ENCODE measurements at regions not wholly inside any gene's neighbourhood (a gene's known extent, or its start where the extent isn't known, plus 50 kb on each side); places are given as distances from the start of the nearest gene placed in this dataset.

GRCh38 chr11:69926376-69927050 is 107.3 kb upstream of the FGF3 start:
- peaks cover 10% of the 10 kb centered on the region for H3K4me1 ChIP-seq (ENCODE audit: control insufficient read depth, insufficient read depth, low read length)
- no peak overlapping the region for H3K27ac ChIP-seq (ENCODE audit: low read length)
- peaks cover 23 to 28% of the 10 kb centered on the region in 2 donors for H3K27me3 ChIP-seq (ENCODE audit: control insufficient read depth in 1 of 2, insufficient read depth in 2 of 2, low read length in 2 of 2)
- H3K9me3 ChIP-seq (ENCODE audit: control insufficient read depth in 2 of 2, low read length in 2 of 2) = peaks cover 0 to 6% of the 10 kb centered on the region in 2 donors
- no peak overlapping the region for H3K9ac ChIP-seq (ENCODE audit: low read length in 2 of 2)
- H3K36me3 ChIP-seq (ENCODE audit: control insufficient read depth in 2 of 2, insufficient read depth in 2 of 2, low read length in 2 of 2) = no peaks in the 10 kb centered on the region
- no peak overlapping the region for H3K4me3 ChIP-seq (ENCODE audit: low read length in 2 of 2)

GRCh38 chr11:69928121-69928520 is 108.9 kb upstream of the FGF3 start:
- Histone ChIP-seq H3K9me3 (ENCODE audit: control insufficient read depth in 2 of 2, low read length in 2 of 2) (peaks cover 0 to 6% of the 10 kb centered on the region in 2 donors), H3K4me3 (ENCODE audit: low read length in 2 of 2) (no peak overlapping the region), H3K9ac (ENCODE audit: low read length in 2 of 2) (no peak overlapping the region), H3K4me1 (ENCODE audit: control insufficient read depth, insufficient read depth, low read length) (peaks cover 10% of the 10 kb centered on the region), H3K36me3 (ENCODE audit: control insufficient read depth in 2 of 2, insufficient read depth in 2 of 2, low read length in 2 of 2) (no peaks in the 10 kb centered on the region), H3K27ac (ENCODE audit: low read length) (no peak overlapping the region), H3K27me3 (ENCODE audit: control insufficient read depth in 1 of 2, insufficient read depth in 2 of 2, low read length in 2 of 2) (peaks cover 20 to 26% of the 10 kb centered on the region in 2 donors)

GRCh38 chr11:69928975-69929374 is 109.8 kb upstream of the FGF3 start:
- Histone ChIP-seq H3K4me1 (ENCODE audit: control insufficient read depth, insufficient read depth, low read length) (peaks cover 10% of the 10 kb centered on the region), H3K9me3 (ENCODE audit: control insufficient read depth in 2 of 2, low read length in 2 of 2) (peaks cover 0 to 6% of the 10 kb centered on the region in 2 donors), H3K36me3 (ENCODE audit: control insufficient read depth in 2 of 2, insufficient read depth in 2 of 2, low read length in 2 of 2) (no peaks in the 10 kb centered on the region), H3K27ac (ENCODE audit: low read length) (no peak overlapping the region), H3K4me3 (ENCODE audit: low read length in 2 of 2) (no peak overlapping the region), H3K9ac (ENCODE audit: low read length in 2 of 2) (no peak overlapping the region), H3K27me3 (ENCODE audit: control insufficient read depth in 1 of 2, insufficient read depth in 2 of 2, low read length in 2 of 2) (peaks cover 20% of the 10 kb centered on the region in 2 donors)

- H3K9me3 ChIP-seq (ENCODE audit: control insufficient read depth in 2 of 2, low read length in 2 of 2) = peaks cover 0 to 6% of the 10 kb centered on the region in 2 donors
- H3K36me3 ChIP-seq (ENCODE audit: control insufficient read depth in 2 of 2, insufficient read depth in 2 of 2, low read length in 2 of 2) = no peaks in the 10 kb centered on the region
- H3K4me1 ChIP-seq (ENCODE audit: control insufficient read depth, insufficient read depth, low read length) = peaks cover 10% of the 10 kb centered on the region
- H3K27me3 ChIP-seq (ENCODE audit: control insufficient read depth in 1 of 2, insufficient read depth in 2 of 2, low read length in 2 of 2) = peaks cover 11 to 14% of the 10 kb centered on the region in 2 donors
- no peak overlapping the region for H3K27ac ChIP-seq (ENCODE audit: low read length)
- no peak overlapping the region for H3K9ac ChIP-seq (ENCODE audit: low read length in 2 of 2)
- no peak overlapping the region for H3K4me3 ChIP-seq (ENCODE audit: low read length in 2 of 2)
These were observed 111.2 kb upstream of the FGF3 start for GRCh38 chr11:69930081-69931059.

GRCh38 chr11:69931060-69931910 is 112.1 kb upstream of the FGF3 start:
- Histone ChIP-seq H3K36me3 (ENCODE audit: control insufficient read depth in 2 of 2, insufficient read depth in 2 of 2, low read length in 2 of 2) (no peaks in the 10 kb centered on the region), H3K27me3 (ENCODE audit: control insufficient read depth in 1 of 2, insufficient read depth in 2 of 2, low read length in 2 of 2) (peaks cover 4 to 13% of the 10 kb centered on the region in 2 donors)

GRCh38 chr11:69931994-69932910 is 113.0 kb upstream of the FGF3 start:
- no peak overlapping the region for H3K4me3 ChIP-seq (ENCODE audit: low read length in 2 of 2)
- H3K4me1 ChIP-seq (ENCODE audit: control insufficient read depth, insufficient read depth, low read length) = no peaks in the 10 kb centered on the region
- H3K9me3 ChIP-seq (ENCODE audit: control insufficient read depth in 2 of 2, low read length in 2 of 2) = peaks cover 0 to 6% of the 10 kb centered on the region in 2 donors
- H3K9ac ChIP-seq (ENCODE audit: low read length in 2 of 2) = no peak overlapping the region
- H3K27ac ChIP-seq (ENCODE audit: low read length) = no peak overlapping the region
- H3K36me3 ChIP-seq (ENCODE audit: control insufficient read depth in 2 of 2, insufficient read depth in 2 of 2, low read length in 2 of 2) = no peaks in the 10 kb centered on the region
- H3K27me3 ChIP-seq (ENCODE audit: control insufficient read depth in 1 of 2, insufficient read depth in 2 of 2, low read length in 2 of 2) = peaks cover 4 to 10% of the 10 kb centered on the region in 2 donors

More at GRCh38 chr11:69931060-69931910, 112.1 kb upstream of the FGF3 start:
- no peak overlapping the region for H3K4me3 ChIP-seq (ENCODE audit: low read length in 2 of 2)
- H3K4me1 ChIP-seq (ENCODE audit: control insufficient read depth, insufficient read depth, low read length) = peaks cover 4% of the 10 kb centered on the region
- H3K9me3 ChIP-seq (ENCODE audit: control insufficient read depth in 2 of 2, low read length in 2 of 2) = peaks cover 0 to 6% of the 10 kb centered on the region in 2 donors
- H3K27ac ChIP-seq (ENCODE audit: low read length) = no peak overlapping the region
- H3K9ac ChIP-seq (ENCODE audit: low read length in 2 of 2) = no peak overlapping the region

GRCh38 chr11:69934861-69935494 is 115.8 kb upstream of the FGF3 start:
- no peaks in the 10 kb centered on the region for H3K36me3 ChIP-seq (ENCODE audit: control insufficient read depth in 2 of 2, insufficient read depth in 2 of 2, low read length in 2 of 2)
- peaks cover 4% of the 10 kb centered on the region in 2 donors for H3K27me3 ChIP-seq (ENCODE audit: control insufficient read depth in 1 of 2, insufficient read depth in 2 of 2, low read length in 2 of 2)
- no peak overlapping the region for H3K9ac ChIP-seq (ENCODE audit: low read length in 2 of 2)
- peaks cover 7% of the 10 kb centered on the region for H3K4me1 ChIP-seq (ENCODE audit: control insufficient read depth, insufficient read depth, low read length)
- H3K9me3 ChIP-seq (ENCODE audit: control insufficient read depth in 2 of 2, low read length in 2 of 2) = no peaks in the 10 kb centered on the region
- no peak overlapping the region for H3K27ac ChIP-seq (ENCODE audit: low read length)
- no peak overlapping the region for H3K4me3 ChIP-seq (ENCODE audit: low read length in 2 of 2)

- Histone ChIP-seq H3K36me3 (ENCODE audit: control insufficient read depth in 2 of 2, insufficient read depth in 2 of 2, low read length in 2 of 2) (no peaks in the 10 kb centered on the region), H3K27me3 (ENCODE audit: control insufficient read depth in 1 of 2, insufficient read depth in 2 of 2, low read length in 2 of 2) (peaks cover 2 to 4% of the 10 kb centered on the region in 2 donors), H3K27ac (ENCODE audit: low read length) (no peak overlapping the region), H3K4me1 (ENCODE audit: control insufficient read depth, insufficient read depth, low read length) (peaks cover 11% of the 10 kb centered on the region), H3K9me3 (ENCODE audit: control insufficient read depth in 2 of 2, low read length in 2 of 2) (no peaks in the 10 kb centered on the region), H3K9ac (ENCODE audit: low read length in 2 of 2) (no peak overlapping the region), H3K4me3 (ENCODE audit: low read length in 2 of 2) (no peak overlapping the region)
These were observed 116.8 kb upstream of the FGF3 start for GRCh38 chr11:69935941-69936505.

- no peaks in the 10 kb centered on the region for H3K9me3 ChIP-seq (ENCODE audit: control insufficient read depth in 2 of 2, low read length in 2 of 2)
- H3K9ac ChIP-seq (ENCODE audit: low read length in 2 of 2) = no peak overlapping the region
- no peaks in the 10 kb centered on the region for H3K36me3 ChIP-seq (ENCODE audit: control insufficient read depth in 2 of 2, insufficient read depth in 2 of 2, low read length in 2 of 2)
- peaks cover 11% of the 10 kb centered on the region for H3K4me1 ChIP-seq (ENCODE audit: control insufficient read depth, insufficient read depth, low read length)
- H3K27ac ChIP-seq (ENCODE audit: low read length) = no peak overlapping the region
- no peak overlapping the region for H3K4me3 ChIP-seq (ENCODE audit: low read length in 2 of 2)
- peaks cover 0 to 4% of the 10 kb centered on the region in 2 donors for H3K27me3 ChIP-seq (ENCODE audit: control insufficient read depth in 1 of 2, insufficient read depth in 2 of 2, low read length in 2 of 2)
These were observed 117.6 kb upstream of the FGF3 start for GRCh38 chr11:69936771-69937170.

All from stomach smooth muscle (tissue), 2 donors.